ENCODE measurements at regions not wholly inside any gene's neighbourhood (a gene's known extent, or its start where the extent isn't known, plus 50 kb on each side); places are given as distances from the start of the nearest gene placed in this dataset.

GRCh38 chr14:31953210-31953609, 123.9 kb upstream of the ARHGAP5 start:
- TF ChIP-seq, protein P1, sequence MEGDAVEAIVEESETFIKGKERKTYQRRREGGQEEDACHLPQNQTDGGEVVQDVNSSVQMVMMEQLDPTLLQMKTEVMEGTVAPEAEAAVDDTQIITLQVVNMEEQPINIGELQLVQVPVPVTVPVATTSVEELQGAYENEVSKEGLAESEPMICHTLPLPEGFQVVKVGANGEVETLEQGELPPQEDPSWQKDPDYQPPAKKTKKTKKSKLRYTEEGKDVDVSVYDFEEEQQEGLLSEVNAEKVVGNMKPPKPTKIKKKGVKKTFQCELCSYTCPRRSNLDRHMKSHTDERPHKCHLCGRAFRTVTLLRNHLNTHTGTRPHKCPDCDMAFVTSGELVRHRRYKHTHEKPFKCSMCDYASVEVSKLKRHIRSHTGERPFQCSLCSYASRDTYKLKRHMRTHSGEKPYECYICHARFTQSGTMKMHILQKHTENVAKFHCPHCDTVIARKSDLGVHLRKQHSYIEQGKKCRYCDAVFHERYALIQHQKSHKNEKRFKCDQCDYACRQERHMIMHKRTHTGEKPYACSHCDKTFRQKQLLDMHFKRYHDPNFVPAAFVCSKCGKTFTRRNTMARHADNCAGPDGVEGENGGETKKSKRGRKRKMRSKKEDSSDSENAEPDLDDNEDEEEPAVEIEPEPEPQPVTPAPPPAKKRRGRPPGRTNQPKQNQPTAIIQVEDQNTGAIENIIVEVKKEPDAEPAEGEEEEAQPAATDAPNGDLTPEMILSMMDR (IDR thresholded peaks at IDR 0.05) = no peak
- no peak for TF ChIP-seq POLR2A (IDR thresholded peaks at IDR 0.05)
